GM13977 (cell line): ENCODE measurements at regions not wholly inside any gene's neighbourhood (a gene's known extent, or its start where the extent isn't known, plus 50 kb on each side); places are given as distances from the start of the nearest gene placed in this dataset.

ENCODE experiments used
- DNase-seq: peaks from one replicate; pipeline ENCODE4 v3.0.0; 2012; ENCODE audit warnings: low spot score
- in situ Hi-C: fragments of 300-500 bp; cut with MboI; formaldehyde crosslinking; loops from one replicate; pipeline ENCODE4 v1.12.0; 2022; ENCODE audit warnings: low sequenced_read_pairs, low pct_unique_long_range_greater_than_20kb, mixed read lengths, inconsistent platforms; ENCODE audit not compliant: unreplicated experiment
- TF ChIP-seq, protein P1 (sequence below): IDR thresholded peaks from 2 replicates; pipeline ENCODE4 v1.5.1; 2012; ENCODE audit warnings: mild to moderate bottlenecking, control low read depth; ENCODE audit not compliant: insufficient read depth; ENCODE audit errors: extremely low read depth, missing control alignments

DNA sequence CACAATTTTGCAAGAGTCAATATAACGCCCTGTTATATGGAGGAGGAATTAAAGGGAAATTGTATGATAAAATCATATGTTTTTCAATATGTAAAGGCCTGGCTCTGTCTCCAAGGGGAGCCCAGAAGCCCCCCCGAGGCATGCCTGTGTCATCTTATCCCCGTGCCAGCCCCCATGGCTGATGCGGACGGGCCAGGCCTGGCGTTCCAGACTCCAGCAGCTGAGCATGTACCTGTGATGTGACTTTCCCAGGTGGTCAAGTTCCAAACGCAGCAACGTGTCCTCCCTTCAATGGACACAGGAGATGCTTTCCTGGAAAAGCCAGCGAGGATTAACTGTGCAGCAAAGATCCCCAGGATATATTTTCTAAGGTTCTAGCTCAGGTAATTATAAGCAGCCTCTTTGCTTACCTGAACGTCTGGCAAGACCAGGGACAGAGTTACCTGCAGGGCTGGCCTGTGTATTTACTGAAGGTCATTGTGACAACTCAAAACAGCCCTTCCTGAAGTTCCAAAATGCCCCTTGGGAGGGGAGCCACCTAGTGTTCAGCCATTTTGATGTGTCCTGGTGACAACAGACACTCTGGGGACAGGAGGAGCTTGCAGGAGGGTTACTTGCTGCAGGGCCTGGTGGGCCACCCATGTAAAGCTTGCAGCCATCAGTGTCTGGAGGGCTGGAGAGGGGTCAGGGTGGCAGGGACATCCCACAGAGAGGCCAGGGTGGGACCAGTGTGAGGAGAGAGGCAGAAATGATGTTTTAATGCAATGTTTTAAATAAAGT lies 53.3 kb upstream of the RNU6ATAC start:
- TF ChIP-seq, protein P1, sequence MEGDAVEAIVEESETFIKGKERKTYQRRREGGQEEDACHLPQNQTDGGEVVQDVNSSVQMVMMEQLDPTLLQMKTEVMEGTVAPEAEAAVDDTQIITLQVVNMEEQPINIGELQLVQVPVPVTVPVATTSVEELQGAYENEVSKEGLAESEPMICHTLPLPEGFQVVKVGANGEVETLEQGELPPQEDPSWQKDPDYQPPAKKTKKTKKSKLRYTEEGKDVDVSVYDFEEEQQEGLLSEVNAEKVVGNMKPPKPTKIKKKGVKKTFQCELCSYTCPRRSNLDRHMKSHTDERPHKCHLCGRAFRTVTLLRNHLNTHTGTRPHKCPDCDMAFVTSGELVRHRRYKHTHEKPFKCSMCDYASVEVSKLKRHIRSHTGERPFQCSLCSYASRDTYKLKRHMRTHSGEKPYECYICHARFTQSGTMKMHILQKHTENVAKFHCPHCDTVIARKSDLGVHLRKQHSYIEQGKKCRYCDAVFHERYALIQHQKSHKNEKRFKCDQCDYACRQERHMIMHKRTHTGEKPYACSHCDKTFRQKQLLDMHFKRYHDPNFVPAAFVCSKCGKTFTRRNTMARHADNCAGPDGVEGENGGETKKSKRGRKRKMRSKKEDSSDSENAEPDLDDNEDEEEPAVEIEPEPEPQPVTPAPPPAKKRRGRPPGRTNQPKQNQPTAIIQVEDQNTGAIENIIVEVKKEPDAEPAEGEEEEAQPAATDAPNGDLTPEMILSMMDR: peak; percentile 39
- DNase-seq: no peak
- in situ Hi-C loops: no loop called here

DNA sequence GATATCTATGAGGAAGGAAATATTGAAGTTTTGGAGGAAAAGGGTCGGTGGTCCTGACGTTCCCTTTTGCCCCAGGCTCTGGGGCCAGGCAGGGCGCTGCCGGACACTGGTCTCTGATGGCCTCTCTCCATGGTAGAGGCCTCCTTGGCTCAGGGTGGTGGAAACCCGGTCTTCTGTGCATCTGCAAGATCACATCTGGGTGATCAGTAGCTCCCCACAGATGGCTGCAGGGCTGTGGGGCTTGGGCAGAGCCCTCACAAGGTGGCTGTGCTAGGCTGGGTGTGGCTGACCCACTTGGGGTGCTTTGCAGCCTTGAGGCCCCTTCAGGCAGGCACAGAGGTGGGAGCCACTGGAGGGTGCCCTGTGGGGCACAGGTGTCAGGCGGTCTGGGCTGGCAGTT lies 53.9 kb upstream of the RNU6ATAC start:
- TF ChIP-seq, protein P1: no peak
- in situ Hi-C loops: no loop called here
- no peak for DNase-seq

DNA sequence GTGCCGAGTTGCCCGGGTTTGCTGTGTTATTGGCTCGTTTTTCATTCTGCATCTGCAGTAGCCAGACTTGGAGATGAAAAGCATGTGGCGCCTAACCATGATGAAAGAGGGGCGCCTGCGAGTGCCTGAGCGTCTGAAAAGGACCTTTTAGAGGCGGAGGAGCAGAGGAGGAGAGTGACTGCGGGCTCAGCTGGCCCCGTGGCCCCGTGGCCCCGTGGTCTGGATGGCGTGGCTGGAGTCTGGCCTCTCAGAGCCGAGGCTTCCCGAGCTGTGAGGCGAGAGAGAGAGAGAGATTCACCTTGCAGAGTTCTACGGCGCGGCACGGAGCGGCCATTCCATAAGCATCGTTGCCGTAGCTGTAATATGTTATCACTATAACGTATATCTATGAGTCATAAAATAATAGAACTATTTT lies 55.3 kb upstream of the RNU6ATAC start:
- no peak for DNase-seq
- TF ChIP-seq, protein P1: no peak
- in situ Hi-C loops: no loop called here

DNA sequence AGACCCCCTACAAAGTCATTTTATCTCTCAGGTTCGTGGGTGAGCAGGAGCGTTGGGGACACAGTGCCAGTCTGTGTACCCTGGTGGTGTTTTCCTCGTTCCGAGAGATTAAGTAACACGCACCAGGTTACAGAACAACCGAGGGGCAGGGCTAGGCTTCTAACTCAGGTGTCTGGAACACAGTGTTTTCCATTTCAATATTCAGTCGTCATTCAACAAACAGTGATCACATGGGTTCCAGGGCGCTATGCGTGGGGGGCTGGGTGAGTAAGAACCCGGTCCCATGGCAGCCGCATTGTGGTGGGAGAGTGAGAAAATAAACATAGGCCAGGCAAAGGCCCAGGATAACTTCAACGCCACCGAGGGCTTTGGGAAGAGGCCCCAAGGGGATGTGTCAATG lies 55.9 kb upstream of the RNU6ATAC start:
- no peak for DNase-seq
- TF ChIP-seq, protein P1: no peak
- in situ Hi-C loops: no loop called here

GRCh38 chr9:134221273-134222017 lies 57.1 kb upstream of the RNU6ATAC start:
- in situ Hi-C loops: no loop called here
- no peak for DNase-seq
- TF ChIP-seq, protein P1: no peak

- TF ChIP-seq, protein P1: no peak
- in situ Hi-C loops: no loop called here
- no peak for DNase-seq
Measured at GRCh38 chr9:134222018-134222573, 57.7 kb upstream of the RNU6ATAC start.
